SK-N-SH (cell line): ENCODE measurements at regions not wholly inside any gene's neighbourhood (a gene's known extent, or its start where the extent isn't known, plus 50 kb on each side); places are given as distances from the start of the nearest gene placed in this dataset.
A peak's percentile ranks its signal among the peaks of the same experiment; 100 is the strongest.

Experiments
- CTCF ChIA-PET: fragments of 300-600, 350-600 bp; formaldehyde crosslinking; extraction: SDS; loops from one replicate; lab custom pipeline; 2021; lab: Yijun Ruan, JAX
- POLR2A ChIA-PET: fragments of 350-600 bp; sonication (Branson Sonifier 250); formaldehyde crosslinking; extraction: SDS; loops from one replicate; lab custom pipeline; 2020; ENCODE audit warnings: antibody characterized with exemption, inconsistent platforms; lab: Yijun Ruan, JAX
- DNase-seq: peaks from one replicate; pipeline ENCODE4 v3.0.0; 2012
- H2AFZ ChIP-seq: fragments of 200-600 bp; sonication (generic); 2 replicates; pipeline ENCODE4 v1.8.1; 2016; ENCODE audit warnings: antibody characterized with exemption, mild to moderate bottlenecking, low read depth
- H3F3A ChIP-seq: fragments of 200-600 bp; sonication (generic); replicated peaks from 2 replicates; pipeline ENCODE3; 2016; ENCODE audit warnings: antibody characterized with exemption, mild to moderate bottlenecking; ENCODE audit not compliant: insufficient read depth
- H3K27ac ChIP-seq, 2 experiments: fragments of 200-500 bp in 1 of 2; fragments of 200-600 bp in 1 of 2; sonication (Bioruptor generic) in 1 of 2; sonication (generic), shearing (Covaris generic) in 1 of 2; 2 replicates each; pipeline versions ENCODE4 v1.5.1 to v1.6.1; 2014 to 2016; ENCODE audit warnings: low read depth in 2 of 2, inconsistent platforms in 1 of 2, low read length in 1 of 2, mild to moderate bottlenecking in 1 of 2, mixed read lengths in 1 of 2
- H3K27me3 ChIP-seq: fragments of 200-600 bp; sonication (generic), shearing (Covaris generic); 2 replicates; pipeline ENCODE4 v1.6.1; 2016; ENCODE audit warnings: mixed run types; ENCODE audit not compliant: insufficient read depth
- H3K36me3 ChIP-seq, 2 experiments: fragments of 200-500 bp in 1 of 2; fragments of 200-600 bp in 1 of 2; sonication (Bioruptor generic) in 1 of 2; sonication (generic) in 1 of 2; replicated peaks in 1 of 2; 2 replicates each; pipeline versions ENCODE3 to v1.5.1; 2014 to 2016; ENCODE audit warnings: low read length in 1 of 2, mild to moderate bottlenecking in 1 of 2; ENCODE audit not compliant: insufficient read depth in 2 of 2, control insufficient read depth in 1 of 2
- H3K4me1 ChIP-seq, 2 experiments: fragments of 200-500 bp in 1 of 2; fragments of 200-600 bp in 1 of 2; sonication (Bioruptor generic) in 1 of 2; sonication (generic), shearing (Covaris generic) in 1 of 2; 2 replicates each; pipeline versions ENCODE4 v1.5.1 to v1.6.1; 2014 to 2016; ENCODE audit warnings: low read depth in 1 of 2, low read length in 1 of 2, mixed run types in 1 of 2; ENCODE audit not compliant: insufficient read depth in 2 of 2, control insufficient read depth in 1 of 2
- H3K4me2 ChIP-seq: fragments of 200-600 bp; sonication (generic), shearing (Covaris generic); 2 replicates; pipeline ENCODE4 v1.6.1; 2017; ENCODE audit warnings: mixed run types
- H3K4me3 ChIP-seq, 2 experiments: fragments of 200-500 bp in 1 of 2; fragments of 200-600 bp in 1 of 2; sonication (Bioruptor generic) in 1 of 2; sonication (generic), shearing (Covaris generic) in 1 of 2; 2 replicates each; pipeline versions ENCODE4 v1.5.1 to v1.8.1; 2014 to 2016; ENCODE audit warnings: low read depth in 2 of 2, inconsistent platforms in 1 of 2, low read length in 1 of 2, mild to moderate bottlenecking in 1 of 2, mixed read lengths in 1 of 2, moderate library complexity in 1 of 2
- H3K79me2 ChIP-seq: fragments of 200-600 bp; sonication (generic); 2 replicates; pipeline ENCODE4 v1.8.1; 2017; ENCODE audit warnings: mild to moderate bottlenecking; ENCODE audit not compliant: insufficient read depth
- H3K9ac ChIP-seq: fragments of 200-600 bp; sonication (generic); 2 replicates; pipeline ENCODE4 v1.6.1; 2017; ENCODE audit warnings: mixed run types
- H3K9me2 ChIP-seq: fragments of 200-600 bp; sonication (generic); 2 replicates; pipeline ENCODE4 v1.6.1; 2017; ENCODE audit warnings: mixed run types
- H3K9me3 ChIP-seq: fragments of 200-600 bp; sonication (generic); 2 replicates; pipeline ENCODE4 v1.6.1; 2017; ENCODE audit warnings: mixed run types, mild to moderate bottlenecking, moderate library complexity
- H4K20me1 ChIP-seq: fragments of 200-600 bp; sonication (generic); 2 replicates; pipeline ENCODE4 v1.6.1; 2017; ENCODE audit warnings: mild to moderate bottlenecking, mixed run types; ENCODE audit not compliant: insufficient read depth
- EP300 ChIP-seq, 2 experiments: IDR thresholded peaks; 2 replicates each; pipeline versions ENCODE4 v1.4.0 to v1.6.1; 2012; ENCODE audit warnings: borderline replicate concordance in 1 of 2, low read depth in 1 of 2, low read length in 1 of 2
- EZH2phosphoT487 ChIP-seq: fragments of 200-600 bp; sonication (generic); IDR thresholded peaks from 2 replicates; pipeline ENCODE4 v1.6.1; 2017; ENCODE audit warnings: low read depth, mixed run types, mild to moderate bottlenecking, antibody characterized with exemption, moderate library complexity, borderline replicate concordance
- FOXJ3 ChIP-seq: sonication (generic); formaldehyde crosslinking; IDR thresholded peaks from 2 replicates; pipeline ENCODE4 v1.5.1; 2020; ENCODE audit warnings: mild to moderate bottlenecking, missing genetic modification reagents
- FOXM1 ChIP-seq: IDR thresholded peaks from 2 replicates; pipeline ENCODE4 v1.4.0; 2012; ENCODE audit warnings: low read depth, mild to moderate bottlenecking
- GABPA ChIP-seq: IDR thresholded peaks from 2 replicates; pipeline ENCODE4 v1.4.0; 2012; ENCODE audit warnings: low read depth, mild to moderate bottlenecking
- GATA2 ChIP-seq: sonication (generic); formaldehyde crosslinking; IDR thresholded peaks from 2 replicates; pipeline ENCODE4 v1.5.0; 2020; ENCODE audit warnings: mild to moderate bottlenecking, missing genetic modification reagents
- IRF3 ChIP-seq: fragments of 150-350 bp; IDR thresholded peaks from 2 replicates; pipeline ENCODE4 v1.6.1; 2016; ENCODE audit warnings: mild to moderate bottlenecking, low read depth, low read length
- JUND ChIP-seq: IDR thresholded peaks from 2 replicates; pipeline ENCODE4 v1.4.0; 2012
- MAX ChIP-seq: IDR thresholded peaks from 2 replicates; pipeline ENCODE4 v1.4.0; 2012; ENCODE audit warnings: low read depth
- MEF2A ChIP-seq: IDR thresholded peaks from 2 replicates; pipeline ENCODE4 v1.4.0; 2012; ENCODE audit warnings: low read depth, borderline replicate concordance
- MXI1 ChIP-seq: IDR thresholded peaks from 2 replicates; pipeline ENCODE4 v1.6.1; 2012; ENCODE audit warnings: mild to moderate bottlenecking, low read depth, low read length, improper control_type of control experiment
- NFIC ChIP-seq: IDR thresholded peaks from 2 replicates; pipeline ENCODE4 v1.4.0; 2012; ENCODE audit warnings: borderline replicate concordance
- NRF1 ChIP-seq: IDR thresholded peaks from 2 replicates; pipeline ENCODE4 v1.6.1; 2012; ENCODE audit warnings: low read depth, mild to moderate bottlenecking, low read length
- PBX3 ChIP-seq: IDR thresholded peaks from 2 replicates; pipeline ENCODE4; 2012
- RAD21 ChIP-seq: IDR thresholded peaks from 2 replicates; pipeline ENCODE4 v1.6.1; 2012; ENCODE audit warnings: mild to moderate bottlenecking, low read length
- REST ChIP-seq: IDR thresholded peaks from 2 replicates; pipeline ENCODE4 v1.6.1; 2012; ENCODE audit warnings: mild to moderate bottlenecking, low read depth, low read length, moderate library complexity
- SIN3A ChIP-seq: IDR thresholded peaks from 2 replicates; pipeline ENCODE4 v1.6.1; 2012; ENCODE audit warnings: low read depth, mild to moderate bottlenecking, low read length, moderate library complexity, borderline replicate concordance
- SMC3 ChIP-seq: IDR thresholded peaks from 2 replicates; pipeline ENCODE4 v1.6.1; 2012; ENCODE audit warnings: low read depth, low read length, improper control_type of control experiment
- TAF1 ChIP-seq: IDR thresholded peaks from 2 replicates; pipeline ENCODE4 v1.6.1; 2012; ENCODE audit warnings: low read depth, mild to moderate bottlenecking, low read length, moderate library complexity, borderline replicate concordance
- TEAD4 ChIP-seq: IDR thresholded peaks from 2 replicates; pipeline ENCODE4 v1.4.0; 2012; ENCODE audit warnings: mild to moderate bottlenecking, borderline replicate concordance; ENCODE audit not compliant: insufficient read depth
- USF1 ChIP-seq: IDR thresholded peaks from 2 replicates; pipeline ENCODE4 v1.4.0; 2012; ENCODE audit warnings: low read depth, borderline replicate concordance
- YY1 ChIP-seq: IDR thresholded peaks from 2 replicates; pipeline ENCODE4 v1.4.0; 2012; ENCODE audit warnings: low read depth, mild to moderate bottlenecking
- WGBS: methylation state at CpG from one replicate; pipeline ENCODE4 v1.1.6; 2017; ENCODE audit warnings: low lambda C conversion rate; 5-methylcytosine and 5-hydroxymethylcytosine counted together

GRCh38 chr13:94896238-94896637, 183.9 kb upstream of the SOX21 start:
- DNase-seq: no peak
- H3K4me2 ChIP-seq: no peak overlapping the region
- no peak overlapping the region for H2AFZ ChIP-seq
- H3F3A ChIP-seq: no peaks in the 10 kb centered on the region
- no peak for TF ChIP-seq SIN3A
- no peak for TF ChIP-seq FOXM1
- no peak for TF ChIP-seq TAF1
- TF ChIP-seq YY1: no peak
- TF ChIP-seq NFIC: no peak
- no peak for TF ChIP-seq GABPA
- TF ChIP-seq RAD21: no peak
- no peak for TF ChIP-seq FOXJ3 (CRISPR knock-in tag)
- no peak for TF ChIP-seq IRF3
- no peak for TF ChIP-seq MXI1
- no peak for TF ChIP-seq EZH2phosphoT487
- no peaks in the 10 kb centered on the region for H3K27me3 ChIP-seq
- ChIA-PET CTCF (no interaction called here), POLR2A (no interaction called here)
- no peaks in the 10 kb centered on the region for H4K20me1 ChIP-seq
- H3K9ac ChIP-seq: no peak overlapping the region
- no peaks in the 10 kb centered on the region for H3K36me3 ChIP-seq
- no peak overlapping the region for H3K27ac ChIP-seq
- 33% methylated on average over 2 of the region's 2 CpGs for WGBS
- no peaks in the 10 kb centered on the region for H3K79me2 ChIP-seq
- no peaks in the 10 kb centered on the region for H3K9me3 ChIP-seq
- no peaks in the 10 kb centered on the region for H3K9me2 ChIP-seq
- no peak overlapping the region for H3K4me3 ChIP-seq
- H3K4me1 ChIP-seq: no peaks in the 10 kb centered on the region

- no peaks in the 10 kb centered on the region for H3K79me2 ChIP-seq
- peak overlapping the region in 1 of 2 experiments; percentile 39; a peak in 2 of 4 replicates for H3K27ac ChIP-seq
- 0 out of 2 replicates have a peak, but pooled peaks cover under 1% of the 10 kb centered on the region for H3K27me3 ChIP-seq
- H3F3A ChIP-seq: peaks cover 16% of the 10 kb centered on the region
- DNase-seq: no peak
- H3K4me2 ChIP-seq: no peak overlapping the region
- no peaks in the 10 kb centered on the region for H3K9me2 ChIP-seq
- no peaks in the 10 kb centered on the region for H3K36me3 ChIP-seq
- WGBS: 44% methylated on average over 2 of the region's 2 CpGs
- H3K4me1 ChIP-seq: no peaks in the 10 kb centered on the region
- H3K4me3 ChIP-seq: no peak overlapping the region
- POLR2A ChIA-PET: no interaction called here
- no peaks in the 10 kb centered on the region for H4K20me1 ChIP-seq
- H3K9ac ChIP-seq: no peak overlapping the region
- H3K9me3 ChIP-seq: no peaks in the 10 kb centered on the region
- CTCF ChIA-PET: no interaction called here
- H2AFZ ChIP-seq: peak overlapping the region; percentile 27; the same call in 1 of the 2 replicates
- no peak for TF ChIP-seq NFIC
- TF ChIP-seq GATA2 (CRISPR knock-in tag): no peak
- TF ChIP-seq SMC3: no peak
- TF ChIP-seq PBX3: no peak
- no peak for TF ChIP-seq GABPA
- no peak for TF ChIP-seq USF1
- no peak for TF ChIP-seq SIN3A
- TF ChIP-seq JUND: no peak
- no peak for TF ChIP-seq RAD21
- no peak for TF ChIP-seq EP300 (IDR thresholded peaks at IDR 0.05; ENCODE audit: borderline replicate concordance in 1 of 2, low read depth in 1 of 2, low read length in 1 of 2)
- TF ChIP-seq REST: no peak
- no peak for TF ChIP-seq MAX
- TF ChIP-seq NRF1: no peak
- TF ChIP-seq FOXM1: no peak
- TF ChIP-seq MEF2A: no peak
- TF ChIP-seq TEAD4: no peak
These were observed 173.8 kb upstream of the SOX21 start for GRCh38 chr13:94886191-94886590.
